ENCODE measurements at regions not wholly inside any gene's neighbourhood (a gene's known extent, or its start where the extent isn't known, plus 50 kb on each side); places are given as distances from the start of the nearest gene placed in this dataset.

GRCh38 chr6:133827766-133828165 lies 61.1 kb upstream of the TCF21 start:
- Histone ChIP-seq H3K4me3 (ENCODE audit: low read length) (no peak overlapping the region), H3K27ac (ENCODE audit: low read depth, low read length) (no peak overlapping the region), H3K27me3 (ENCODE audit: control insufficient read depth, low read length) (no peaks in the 10 kb centered on the region), H3K9me2 (replicated peaks; ENCODE audit: control insufficient read depth, low read length) (no peaks in the 10 kb centered on the region), H3K4me1 (ENCODE audit: control insufficient read depth, low read length) (no peaks in the 10 kb centered on the region), H3K9me3 (ENCODE audit: control insufficient read depth, insufficient read depth, low read length) (no peaks in the 10 kb centered on the region), H3F3A (ENCODE audit: control insufficient read depth, insufficient read depth) (no peaks in the 10 kb centered on the region), H3K79me2 (ENCODE audit: control insufficient read depth, low read length) (no peaks in the 10 kb centered on the region), H4K20me1 (ENCODE audit: control insufficient read depth, insufficient read depth, low read depth, low read length) (no peaks in the 10 kb centered on the region), H3K4me2 (ENCODE audit: low read length) (no peak overlapping the region), H3K36me3 (ENCODE audit: control insufficient read depth, low read length) (no peaks in the 10 kb centered on the region)
- TF ChIP-seq, protein P1, sequence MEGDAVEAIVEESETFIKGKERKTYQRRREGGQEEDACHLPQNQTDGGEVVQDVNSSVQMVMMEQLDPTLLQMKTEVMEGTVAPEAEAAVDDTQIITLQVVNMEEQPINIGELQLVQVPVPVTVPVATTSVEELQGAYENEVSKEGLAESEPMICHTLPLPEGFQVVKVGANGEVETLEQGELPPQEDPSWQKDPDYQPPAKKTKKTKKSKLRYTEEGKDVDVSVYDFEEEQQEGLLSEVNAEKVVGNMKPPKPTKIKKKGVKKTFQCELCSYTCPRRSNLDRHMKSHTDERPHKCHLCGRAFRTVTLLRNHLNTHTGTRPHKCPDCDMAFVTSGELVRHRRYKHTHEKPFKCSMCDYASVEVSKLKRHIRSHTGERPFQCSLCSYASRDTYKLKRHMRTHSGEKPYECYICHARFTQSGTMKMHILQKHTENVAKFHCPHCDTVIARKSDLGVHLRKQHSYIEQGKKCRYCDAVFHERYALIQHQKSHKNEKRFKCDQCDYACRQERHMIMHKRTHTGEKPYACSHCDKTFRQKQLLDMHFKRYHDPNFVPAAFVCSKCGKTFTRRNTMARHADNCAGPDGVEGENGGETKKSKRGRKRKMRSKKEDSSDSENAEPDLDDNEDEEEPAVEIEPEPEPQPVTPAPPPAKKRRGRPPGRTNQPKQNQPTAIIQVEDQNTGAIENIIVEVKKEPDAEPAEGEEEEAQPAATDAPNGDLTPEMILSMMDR (IDR thresholded peaks at IDR 0.05; ENCODE audit: low read depth, low read length, poor library complexity, severe bottlenecking): no peak
- no peak for TF ChIP-seq EZH2phosphoT487 (IDR thresholded peaks at IDR 0.05; ENCODE audit: borderline replicate concordance, low read length)

DNA sequence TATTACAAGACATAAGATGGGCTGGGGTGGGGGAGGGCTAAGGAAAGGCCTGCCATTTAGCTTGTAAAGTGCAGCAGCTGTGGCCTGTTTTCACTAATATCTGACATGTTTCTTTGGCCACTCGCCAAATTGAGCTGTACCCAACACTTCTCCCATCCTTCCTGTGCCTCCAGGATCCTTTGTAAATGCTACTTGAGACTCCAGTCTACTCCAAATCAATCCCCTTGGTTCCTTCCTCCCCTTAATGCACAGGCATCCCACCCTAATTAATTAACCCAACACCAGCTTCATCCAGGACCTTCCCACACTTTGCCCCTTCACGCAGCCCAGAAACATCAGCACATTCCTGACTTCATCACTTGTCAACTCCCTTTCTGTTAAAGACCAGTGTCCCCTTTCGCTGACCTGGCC lies 55.0 kb upstream of the TCF21 start:
- Histone ChIP-seq H4K20me1 (ENCODE audit: control insufficient read depth, insufficient read depth, low read depth, low read length) (no peaks in the 10 kb centered on the region), H3F3A (ENCODE audit: control insufficient read depth, insufficient read depth) (no peaks in the 10 kb centered on the region), H3K36me3 (ENCODE audit: control insufficient read depth, low read length) (no peaks in the 10 kb centered on the region), H3K9me2 (replicated peaks; ENCODE audit: control insufficient read depth, low read length) (no peaks in the 10 kb centered on the region), H3K4me2 (ENCODE audit: low read length) (no peak overlapping the region), H3K9me3 (ENCODE audit: control insufficient read depth, insufficient read depth, low read length) (no peaks in the 10 kb centered on the region), H3K4me1 (ENCODE audit: control insufficient read depth, low read length) (peaks cover 3% of the 10 kb centered on the region; the same call in 1 of the 2 replicates), H3K4me3 (ENCODE audit: low read length) (no peak overlapping the region), H3K79me2 (ENCODE audit: control insufficient read depth, low read length) (no peaks in the 10 kb centered on the region), H3K27me3 (ENCODE audit: control insufficient read depth, low read length) (no peaks in the 10 kb centered on the region), H3K27ac (ENCODE audit: low read depth, low read length) (no peak overlapping the region)
- TF ChIP-seq, protein P1 (IDR thresholded peaks at IDR 0.05; ENCODE audit: low read depth, low read length, poor library complexity, severe bottlenecking): no peak
- no peak for TF ChIP-seq EZH2phosphoT487 (IDR thresholded peaks at IDR 0.05; ENCODE audit: borderline replicate concordance, low read length)

GRCh38 chr6:133834472-133835170 lies 54.3 kb upstream of the TCF21 start:
- H3K27me3 ChIP-seq (ENCODE audit: control insufficient read depth, low read length): no peaks in the 10 kb centered on the region
- no peaks in the 10 kb centered on the region for H4K20me1 ChIP-seq (ENCODE audit: control insufficient read depth, insufficient read depth, low read depth, low read length)
- no peaks in the 10 kb centered on the region for H3K79me2 ChIP-seq (ENCODE audit: control insufficient read depth, low read length)
- no peaks in the 10 kb centered on the region for H3F3A ChIP-seq (ENCODE audit: control insufficient read depth, insufficient read depth)
- TF ChIP-seq EZH2phosphoT487 (IDR thresholded peaks at IDR 0.05; ENCODE audit: borderline replicate concordance, low read length): no peak
- TF ChIP-seq, protein P1 (IDR thresholded peaks at IDR 0.05; ENCODE audit: low read depth, low read length, poor library complexity, severe bottlenecking): no peak
- no peaks in the 10 kb centered on the region for H3K36me3 ChIP-seq (ENCODE audit: control insufficient read depth, low read length)
- H3K9me3 ChIP-seq (ENCODE audit: control insufficient read depth, insufficient read depth, low read length): no peaks in the 10 kb centered on the region
- H3K4me1 ChIP-seq (ENCODE audit: control insufficient read depth, low read length): peaks cover 3% of the 10 kb centered on the region; the same call in 1 of the 2 replicates
- H3K9me2 ChIP-seq (replicated peaks; ENCODE audit: control insufficient read depth, low read length): no peaks in the 10 kb centered on the region
- no peak overlapping the region for H3K4me2 ChIP-seq (ENCODE audit: low read length)
- H3K4me3 ChIP-seq (ENCODE audit: low read length): no peak overlapping the region
- H3K27ac ChIP-seq (ENCODE audit: low read depth, low read length): no peak overlapping the region
